Liver (tissue), 8 donors: ENCODE measurements at regions not wholly inside any gene's neighbourhood (a gene's known extent, or its start where the extent isn't known, plus 50 kb on each side); places are given as distances from the start of the nearest gene placed in this dataset.

Experiments
- DNase-seq: peaks from one replicate; pipeline ENCODE4 v3.0.0-alpha.2; 2017; ENCODE audit warnings: low spot score
- H3K27ac ChIP-seq, 2 donors: one replicate each; pipeline ENCODE4 v1.7.0; 2013; ENCODE audit warnings: inconsistent platforms in 2 of 2, low read length in 2 of 2, control low read depth in 1 of 2, low read depth in 1 of 2, mild to moderate bottlenecking in 1 of 2
- H3K27me3 ChIP-seq, 4 donors: one replicate each; pipeline versions ENCODE4 v1.6.1 to v1.7.0; 2013; ENCODE audit warnings: low read length in 3 of 4, inconsistent platforms in 1 of 4, mild to moderate bottlenecking in 1 of 4, moderate library complexity in 1 of 4; ENCODE audit not compliant: control insufficient read depth in 4 of 4, insufficient read depth in 4 of 4
- H3K36me3 ChIP-seq, 4 donors: one replicate each; pipeline versions ENCODE4 v1.6.1 to v1.7.0; 2013; ENCODE audit warnings: low read length in 3 of 4, mild to moderate bottlenecking in 3 of 4, low read depth in 1 of 4, moderate library complexity in 1 of 4; ENCODE audit not compliant: control insufficient read depth in 4 of 4, insufficient read depth in 3 of 4
- H3K4me1 ChIP-seq, 4 donors: one replicate each; pipeline versions ENCODE4 v1.6.1 to v1.7.0; 2013; ENCODE audit warnings: low read length in 3 of 4, mild to moderate bottlenecking in 3 of 4, moderate library complexity in 1 of 4; ENCODE audit not compliant: control insufficient read depth in 4 of 4, insufficient read depth in 4 of 4
- H3K4me3 ChIP-seq, 3 donors: one replicate each; pipeline versions ENCODE4 v1.6.1 to v1.7.0; 2013; ENCODE audit warnings: low read length in 3 of 3, control low read depth in 1 of 3, low read depth in 1 of 3, mild to moderate bottlenecking in 1 of 3
- H3K9ac ChIP-seq, 2 donors: one replicate each; pipeline ENCODE4 v1.7.0; 2013; ENCODE audit warnings: low read length in 2 of 2, mild to moderate bottlenecking in 2 of 2, moderate library complexity in 2 of 2, control low read depth in 1 of 2, low read depth in 1 of 2
- H3K9me3 ChIP-seq, 4 donors: one replicate each; pipeline versions ENCODE4 v1.6.1 to v1.7.0; 2013; ENCODE audit warnings: low read length in 3 of 4; ENCODE audit not compliant: control insufficient read depth in 4 of 4
- CTCF ChIP-seq: fragments of 150-350 bp; IDR thresholded peaks from 2 replicates; pipeline ENCODE4 v1.5.1; 2017; ENCODE audit warnings: improper control_type of control experiment, low read depth, low read length; ENCODE audit not compliant: missing input control
- EGR1 ChIP-seq, 2 donors: IDR thresholded peaks; 2 replicates each; pipeline ENCODE4 v1.6.1; 2016 to 2018; ENCODE audit warnings: antibody characterized with exemption in 2 of 2, low read depth in 2 of 2
- FOXA1 ChIP-seq: IDR thresholded peaks from 2 replicates; pipeline ENCODE4 v1.6.1; 2016; ENCODE audit warnings: antibody characterized with exemption
- FOXA2 ChIP-seq: IDR thresholded peaks from 2 replicates; pipeline ENCODE4 v1.6.1; 2016; ENCODE audit warnings: antibody characterized with exemption
- GABPA ChIP-seq, 2 donors: IDR thresholded peaks in 1 of 2; conservative IDR thresholded peaks in 1 of 2; 2 replicates each; pipeline ENCODE4 v1.6.1; 2016; ENCODE audit warnings: antibody characterized with exemption in 2 of 2, mild to moderate bottlenecking in 1 of 2, moderate library complexity in 1 of 2
- HNF4A ChIP-seq, 2 donors: conservative IDR thresholded peaks; 2 replicates each; pipeline ENCODE4 v1.6.1; 2016; ENCODE audit warnings: antibody characterized with exemption in 2 of 2, mild to moderate bottlenecking in 2 of 2
- HNF4G ChIP-seq: IDR thresholded peaks from 2 replicates; pipeline ENCODE4 v1.6.1; 2016; ENCODE audit warnings: antibody characterized with exemption
- JUND ChIP-seq, 2 donors: IDR thresholded peaks; 2 replicates each; pipeline ENCODE4 v1.6.1; 2016; ENCODE audit warnings: antibody characterized with exemption in 2 of 2
- MAX ChIP-seq: IDR thresholded peaks from 2 replicates; pipeline ENCODE4 v1.6.1; 2016; ENCODE audit warnings: antibody characterized with exemption
- RAD21 ChIP-seq, 2 donors: IDR thresholded peaks; 2 replicates each; pipeline ENCODE4 v1.6.1; 2016; ENCODE audit warnings: antibody characterized with exemption in 2 of 2, mild to moderate bottlenecking in 2 of 2
- REST ChIP-seq: IDR thresholded peaks from 2 replicates; pipeline ENCODE4 v1.6.1; 2016; ENCODE audit warnings: antibody characterized with exemption, mild to moderate bottlenecking
- RXRA ChIP-seq, 2 donors: IDR thresholded peaks; 2 replicates each; pipeline ENCODE4 v1.6.1; 2017 to 2018; ENCODE audit warnings: antibody characterized with exemption in 2 of 2, mild to moderate bottlenecking in 1 of 2
- SP1 ChIP-seq: IDR thresholded peaks from 2 replicates; pipeline ENCODE4 v1.6.1; 2018; ENCODE audit warnings: antibody characterized with exemption, mild to moderate bottlenecking
- YY1 ChIP-seq: IDR thresholded peaks from 2 replicates; pipeline ENCODE4 v1.6.1; 2016; ENCODE audit warnings: antibody characterized with exemption, mild to moderate bottlenecking
- WGBS: extraction: QIAGEN DNeasy Blood & Tissue Kit; methylation state at CpG from one replicate; pipeline ENCODE4 v1.1.7; 2013; 5-methylcytosine and 5-hydroxymethylcytosine counted together
- TF ChIP-seq, protein P1 (sequence below): IDR thresholded peaks from 2 replicates; pipeline ENCODE4 v1.6.1; 2016; ENCODE audit warnings: antibody characterized with exemption
- TF ChIP-seq, protein P2 (sequence below): IDR thresholded peaks from 2 replicates; pipeline ENCODE4 v1.6.1; 2016; ENCODE audit warnings: antibody characterized with exemption
- donor health status: healthy.
- donor health status: healthy.
- donor health status: healthy.
- donor health status: healthy.
- donor health status: healthy.

DNA sequence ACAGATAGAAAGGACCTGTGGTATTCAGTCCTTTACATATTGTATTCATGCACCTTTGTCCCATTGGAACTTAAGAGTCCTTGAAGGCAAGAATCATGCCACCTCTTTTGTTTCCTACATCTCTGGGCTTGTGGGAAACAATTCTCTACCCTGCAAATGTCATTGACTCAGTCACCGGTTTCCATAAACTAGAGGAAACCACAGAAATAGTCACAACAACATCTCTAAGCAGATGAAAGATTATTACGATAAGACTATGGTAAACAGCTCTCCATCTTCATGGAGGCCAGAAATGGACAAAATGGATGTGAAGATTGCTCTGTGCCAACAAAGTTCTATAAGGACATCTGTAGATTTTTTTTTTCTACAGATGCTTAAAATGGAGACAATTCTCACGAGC is 165.5 kb downstream of the PIK3R1 start (continued):
- TF ChIP-seq, protein P1, sequence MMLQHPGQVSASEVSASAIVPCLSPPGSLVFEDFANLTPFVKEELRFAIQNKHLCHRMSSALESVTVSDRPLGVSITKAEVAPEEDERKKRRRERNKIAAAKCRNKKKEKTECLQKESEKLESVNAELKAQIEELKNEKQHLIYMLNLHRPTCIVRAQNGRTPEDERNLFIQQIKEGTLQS = no peak
- TF ChIP-seq, protein P2, sequence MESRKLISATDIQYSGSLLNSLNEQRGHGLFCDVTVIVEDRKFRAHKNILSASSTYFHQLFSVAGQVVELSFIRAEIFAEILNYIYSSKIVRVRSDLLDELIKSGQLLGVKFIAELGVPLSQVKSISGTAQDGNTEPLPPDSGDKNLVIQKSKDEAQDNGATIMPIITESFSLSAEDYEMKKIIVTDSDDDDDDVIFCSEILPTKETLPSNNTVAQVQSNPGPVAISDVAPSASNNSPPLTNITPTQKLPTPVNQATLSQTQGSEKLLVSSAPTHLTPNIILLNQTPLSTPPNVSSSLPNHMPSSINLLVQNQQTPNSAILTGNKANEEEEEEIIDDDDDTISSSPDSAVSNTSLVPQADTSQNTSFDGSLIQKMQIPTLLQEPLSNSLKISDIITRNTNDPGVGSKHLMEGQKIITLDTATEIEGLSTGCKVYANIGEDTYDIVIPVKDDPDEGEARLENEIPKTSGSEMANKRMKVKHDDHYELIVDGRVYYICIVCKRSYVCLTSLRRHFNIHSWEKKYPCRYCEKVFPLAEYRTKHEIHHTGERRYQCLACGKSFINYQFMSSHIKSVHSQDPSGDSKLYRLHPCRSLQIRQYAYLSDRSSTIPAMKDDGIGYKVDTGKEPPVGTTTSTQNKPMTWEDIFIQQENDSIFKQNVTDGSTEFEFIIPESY = no peak
- no peak for TF ChIP-seq RAD21 (IDR thresholded peaks at IDR 0.05)

DNA sequence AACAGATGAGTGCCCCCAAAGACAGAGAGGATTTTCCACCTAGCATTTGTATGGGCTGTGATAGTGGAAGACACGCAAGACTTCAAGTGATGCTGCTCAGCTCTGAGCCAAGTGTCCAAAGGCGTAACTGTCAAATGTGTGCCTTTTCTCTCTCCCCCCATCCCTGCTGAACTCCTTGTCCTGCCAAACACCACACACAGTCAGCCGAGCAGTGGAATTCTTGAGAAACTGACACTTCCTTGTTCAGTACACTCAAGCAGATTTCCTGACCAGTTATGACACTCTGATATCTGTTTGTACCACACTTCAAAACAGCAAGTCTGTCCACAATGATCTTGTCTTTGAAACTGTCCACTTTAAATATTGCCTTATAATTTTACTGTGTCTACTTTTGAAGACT is 166.4 kb downstream of the PIK3R1 start:
- 81% methylated on average over 3 of the region's 3 CpGs for WGBS
- no peaks in the 10 kb centered on the region for H3K27me3 ChIP-seq
- no peak overlapping the region for H3K27ac ChIP-seq

DNA sequence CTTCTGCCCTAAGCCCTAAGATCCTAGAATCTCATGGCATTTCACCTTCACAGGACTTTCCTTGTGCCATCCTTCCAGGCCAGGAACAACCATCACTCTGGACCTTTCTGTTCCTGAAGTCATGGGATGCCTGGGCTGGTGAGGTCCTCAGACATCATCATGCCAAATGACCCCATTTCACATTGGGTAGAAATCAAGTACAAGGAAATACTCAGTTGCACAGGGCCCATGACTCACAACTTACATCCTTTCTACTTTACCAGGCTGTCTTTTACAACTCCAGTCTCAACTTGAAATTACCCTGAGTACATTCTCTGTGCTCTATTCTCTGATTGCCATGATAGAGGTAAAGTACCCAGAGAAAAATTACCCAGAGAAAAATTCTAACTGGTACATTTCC is 167.1 kb downstream of the PIK3R1 start:
- Histone ChIP-seq H3K9me3 (no peaks in the 10 kb centered on the region), H3K9ac (no peak overlapping the region), H3K27ac (no peak overlapping the region), H3K36me3 (no peaks in the 10 kb centered on the region), H3K27me3 (no peaks in the 10 kb centered on the region), H3K4me3 (no peak overlapping the region), H3K4me1 (no peaks in the 10 kb centered on the region)
- DNase-seq = no peak
- TF ChIP-seq EGR1 (IDR thresholded peaks at IDR 0.05; ENCODE audit: low read depth in 2 of 2) (no peak), HNF4G (no peak), FOXA1 (no peak), RAD21 (IDR thresholded peaks at IDR 0.05) (no peak), YY1 (no peak), SP1 (no peak), RXRA (IDR thresholded peaks at IDR 0.05) (no peak), CTCF (no peak)

More for the DNA sequence above, 166.4 kb downstream of the PIK3R1 start:
- H3K4me3 ChIP-seq = no peak overlapping the region
- no peaks in the 10 kb centered on the region for H3K36me3 ChIP-seq
- no peak overlapping the region for H3K9ac ChIP-seq
- H3K9me3 ChIP-seq = no peaks in the 10 kb centered on the region
- TF ChIP-seq RAD21 (IDR thresholded peaks at IDR 0.05) (no peak), RXRA (IDR thresholded peaks at IDR 0.05) (no peak), SP1 (no peak), GABPA (IDR thresholded peaks at IDR 0.05 in 1 of 2, conservative IDR thresholded peaks at IDR 0.05 in 1 of 2) (no peak), HNF4A (conservative IDR thresholded peaks at IDR 0.05) (no peak), YY1 (no peak)
- TF ChIP-seq, protein P1 = no peak
- H3K4me1 ChIP-seq = no peaks in the 10 kb centered on the region
- no peak for DNase-seq

DNA sequence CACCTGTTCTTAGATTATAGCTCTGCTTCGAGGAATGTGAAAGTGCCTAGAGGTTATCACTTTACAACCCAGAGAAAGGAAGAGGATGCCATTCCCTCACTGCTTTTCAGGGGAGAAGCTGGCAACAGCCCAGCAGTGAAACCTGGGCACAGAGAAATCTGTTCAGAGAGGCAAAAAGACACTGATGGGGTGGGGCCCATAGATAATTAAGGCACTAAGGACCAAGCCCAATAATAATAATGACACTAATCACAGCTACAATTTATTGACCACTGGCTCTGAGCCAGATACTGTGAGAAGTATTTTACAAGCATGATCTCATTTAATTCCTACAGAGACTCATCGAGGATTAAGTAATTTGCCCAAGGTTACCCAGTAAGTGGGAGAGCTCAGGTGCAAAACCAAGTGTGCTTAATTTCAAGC is 168.3 kb downstream of the PIK3R1 start:
- WGBS = 74% methylated on average over 2 of the region's 2 CpGs
- no peak overlapping the region for H3K27ac ChIP-seq
- H3K27me3 ChIP-seq = no peaks in the 10 kb centered on the region
- H3K4me1 ChIP-seq = no peaks in the 10 kb centered on the region
- H3K4me3 ChIP-seq = no peak overlapping the region
- no peaks in the 10 kb centered on the region for H3K9me3 ChIP-seq
- H3K36me3 ChIP-seq = no peaks in the 10 kb centered on the region
- H3K9ac ChIP-seq = no peak overlapping the region
- DNase-seq = no peak
- TF ChIP-seq SP1 = no peak
- TF ChIP-seq JUND (IDR thresholded peaks at IDR 0.05) = no peak
- no peak for TF ChIP-seq MAX
- no peak for TF ChIP-seq RXRA (IDR thresholded peaks at IDR 0.05)
- no peak for TF ChIP-seq FOXA1
- no peak for TF ChIP-seq REST
- TF ChIP-seq HNF4A (conservative IDR thresholded peaks at IDR 0.05) = no peak
- TF ChIP-seq, protein P2 = no peak
- no peak for TF ChIP-seq FOXA2
